BE2C (cell line): ENCODE measurements at regions not wholly inside any gene's neighbourhood (a gene's known extent, or its start where the extent isn't known, plus 50 kb on each side); places are given as distances from the start of the nearest gene placed in this dataset.

Source experiments
- DNase-seq: peaks from one replicate; pipeline ENCODE4 v3.0.0-alpha.2; 2020
- H3K27me3 ChIP-seq: fragments of 250-450 bp; sonication (Bioruptor Pico); 2 replicates; pipeline ENCODE4 v1.5.1; 2020; ENCODE audit warnings: mild to moderate bottlenecking
- H3K36me3 ChIP-seq: fragments of 250-450 bp; sonication (Bioruptor Pico); 2 replicates; pipeline ENCODE4 v1.5.1; 2020; ENCODE audit warnings: mild to moderate bottlenecking
- H3K4me1 ChIP-seq: fragments of 250-450 bp; sonication (Bioruptor Pico); 2 replicates; pipeline ENCODE4 v1.5.1; 2020
- H3K4me3 ChIP-seq: 2 replicates; pipeline ENCODE4 v1.5.1; 2011; ENCODE audit warnings: low read depth, low read length
- H3K9me3 ChIP-seq: fragments of 250-450 bp; sonication (Bioruptor Pico); 2 replicates; pipeline ENCODE4 v1.5.1; 2020
- CTCF ChIP-seq: IDR thresholded peaks from 2 replicates; pipeline ENCODE4 v1.5.1; 2012; ENCODE audit warnings: mild to moderate bottlenecking, low read depth, low read length

- H3K27me3 ChIP-seq, result no peaks in the 10 kb centered on the region
- H3K4me3 ChIP-seq, result no peak overlapping the region
- H3K36me3 ChIP-seq, result no peaks in the 10 kb centered on the region
- TF ChIP-seq CTCF, result no peak
- H3K4me1 ChIP-seq, result no peaks in the 10 kb centered on the region
- no peaks in the 10 kb centered on the region for H3K9me3 ChIP-seq
- no peak for DNase-seq
These were observed 652.4 kb downstream of the SLC4A3 start for GRCh38 chr2:220279840-220280239.

- no peak for DNase-seq
- no peaks in the 10 kb centered on the region for H3K36me3 ChIP-seq
- no peaks in the 10 kb centered on the region for H3K9me3 ChIP-seq
- H3K4me3 ChIP-seq, result no peak overlapping the region
- no peaks in the 10 kb centered on the region for H3K27me3 ChIP-seq
- TF ChIP-seq CTCF, result no peak
- H3K4me1 ChIP-seq, result no peaks in the 10 kb centered on the region
These were observed 653.3 kb downstream of the SLC4A3 start for GRCh38 chr2:220280736-220281135.

- Histone ChIP-seq H3K36me3 (no peaks in the 10 kb centered on the region), H3K4me3 (no peak overlapping the region), H3K4me1 (no peaks in the 10 kb centered on the region), H3K27me3 (no peaks in the 10 kb centered on the region), H3K9me3 (no peaks in the 10 kb centered on the region)
- no peak for DNase-seq
- TF ChIP-seq CTCF, result no peak
These were observed 654.3 kb downstream of the SLC4A3 start for GRCh38 chr2:220281771-220282170.

GRCh38 chr2:220282236-220282635 lies 654.8 kb downstream of the SLC4A3 start:
- Histone ChIP-seq H3K27me3 (no peaks in the 10 kb centered on the region), H3K4me3 (no peak overlapping the region), H3K9me3 (no peaks in the 10 kb centered on the region), H3K36me3 (no peaks in the 10 kb centered on the region), H3K4me1 (no peaks in the 10 kb centered on the region)
- no peak for DNase-seq
- TF ChIP-seq CTCF, result no peak

GRCh38 chr2:220293966-220294365 lies 666.5 kb downstream of the SLC4A3 start:
- H3K9me3 ChIP-seq, result no peaks in the 10 kb centered on the region
- TF ChIP-seq CTCF, result no peak
- H3K4me1 ChIP-seq, result no peaks in the 10 kb centered on the region
- no peak overlapping the region for H3K4me3 ChIP-seq
- no peaks in the 10 kb centered on the region for H3K36me3 ChIP-seq
- no peak for DNase-seq
- H3K27me3 ChIP-seq, result no peaks in the 10 kb centered on the region

GRCh38 chr2:220296174-220296573 lies 668.7 kb downstream of the SLC4A3 start:
- no peak for DNase-seq
- no peaks in the 10 kb centered on the region for H3K27me3 ChIP-seq
- no peaks in the 10 kb centered on the region for H3K4me1 ChIP-seq
- H3K9me3 ChIP-seq, result no peaks in the 10 kb centered on the region
- no peak for TF ChIP-seq CTCF
- H3K4me3 ChIP-seq, result no peak overlapping the region
- no peaks in the 10 kb centered on the region for H3K36me3 ChIP-seq
